RCC 7860 (cell line): ENCODE measurements at regions not wholly inside any gene's neighbourhood (a gene's known extent, or its start where the extent isn't known, plus 50 kb on each side); places are given as distances from the start of the nearest gene placed in this dataset.
"Not testable (repeated sequence)": the region's sequence is repeated elsewhere in the genome, so short reads cannot be mapped to it uniquely, and the experiment has no call there.

ENCODE experiments used
- DNase-seq: peaks from one replicate; pipeline ENCODE4 v3.0.0-alpha.2; 2015; ENCODE audit warnings: low spot score
- FAIRE-seq: peaks from 2 replicates; lab custom pipeline; 2012; peaks lifted over from hg19 to GRCh38; lab: Jason Lieb, UNC

GRCh38 chrX:65888150-65888549 is 151.7 kb downstream of the VSIG4 start:
- not testable (repeated sequence) for FAIRE-seq, DNase-seq

GRCh38 chrX:65883556-65883955 is 156.3 kb downstream of the VSIG4 start:
- no peak for DNase-seq
- FAIRE-seq = no peak

GRCh38 chrX:65879977-65880799 is 159.7 kb downstream of the VSIG4 start:
- FAIRE-seq (no peak), DNase-seq (no peak)

DNA sequence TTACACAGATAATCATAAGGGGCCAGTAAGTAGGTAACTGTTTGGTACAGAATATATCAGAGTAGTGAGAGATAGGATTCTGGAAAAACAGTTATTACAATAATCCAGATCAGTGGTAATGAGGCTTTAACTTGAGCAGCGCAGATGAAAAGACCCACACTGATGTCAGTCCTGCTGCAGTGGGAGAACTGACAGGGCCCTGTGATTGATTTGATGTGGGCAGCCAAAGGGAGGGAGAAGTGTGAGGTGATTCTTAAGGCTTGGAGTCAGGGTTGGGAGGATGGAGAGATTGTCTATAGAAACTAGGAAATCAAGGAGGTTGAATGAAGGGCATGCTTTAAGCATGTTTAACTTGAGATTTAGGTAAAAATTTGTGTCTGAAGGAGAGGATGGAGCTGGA is 161.4 kb downstream of the VSIG4 start:
- no peak for FAIRE-seq
- no peak for DNase-seq

GRCh38 chrX:65877953-65878352 is 161.9 kb downstream of the VSIG4 start:
- no peak for FAIRE-seq
- no peak for DNase-seq

DNA sequence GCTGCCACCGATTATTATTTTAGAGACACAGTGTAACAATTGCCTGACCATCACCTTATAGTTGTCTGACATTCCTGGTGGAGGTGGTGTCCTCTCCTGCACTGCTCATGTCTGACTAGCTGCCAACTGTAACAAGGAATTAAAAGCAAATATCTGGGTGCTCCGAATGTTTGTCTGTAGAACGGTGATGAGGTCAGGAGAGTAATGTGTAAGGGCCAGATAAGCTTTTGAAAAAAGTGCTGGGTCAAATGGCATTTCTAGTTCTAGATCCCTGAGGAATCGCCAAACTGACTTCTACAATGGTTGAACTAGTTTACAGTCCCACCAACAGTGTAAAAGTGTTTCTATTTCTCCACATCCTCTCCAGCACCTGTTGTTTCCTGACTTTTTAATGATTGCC is 164.3 kb downstream of the VSIG4 start:
- FAIRE-seq, DNase-seq: not testable (repeated sequence)

DNA sequence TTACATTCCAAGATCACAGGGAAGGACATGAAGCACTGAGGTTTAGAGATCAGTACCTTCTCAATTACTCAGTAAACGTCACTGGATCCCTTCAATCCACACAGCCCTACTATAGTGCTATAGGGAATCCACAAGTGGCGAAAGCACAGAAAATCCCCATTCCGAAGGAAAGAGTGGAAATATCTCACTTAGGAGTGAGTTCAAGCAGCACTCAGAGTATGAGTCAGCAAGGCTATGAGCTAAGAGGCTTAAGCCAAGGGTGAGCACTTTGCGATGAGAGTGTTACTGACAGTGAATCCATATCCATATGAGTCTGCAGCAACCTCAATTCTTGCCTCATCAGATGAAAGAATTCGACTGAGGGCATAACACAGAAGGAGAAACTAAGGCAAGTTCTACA is 165.1 kb downstream of the VSIG4 start:
- DNase-seq (no peak), FAIRE-seq (no peak)

GRCh38 chrX:65874110-65874509 is 165.8 kb downstream of the VSIG4 start:
- no peak for DNase-seq
- no peak for FAIRE-seq

DNA sequence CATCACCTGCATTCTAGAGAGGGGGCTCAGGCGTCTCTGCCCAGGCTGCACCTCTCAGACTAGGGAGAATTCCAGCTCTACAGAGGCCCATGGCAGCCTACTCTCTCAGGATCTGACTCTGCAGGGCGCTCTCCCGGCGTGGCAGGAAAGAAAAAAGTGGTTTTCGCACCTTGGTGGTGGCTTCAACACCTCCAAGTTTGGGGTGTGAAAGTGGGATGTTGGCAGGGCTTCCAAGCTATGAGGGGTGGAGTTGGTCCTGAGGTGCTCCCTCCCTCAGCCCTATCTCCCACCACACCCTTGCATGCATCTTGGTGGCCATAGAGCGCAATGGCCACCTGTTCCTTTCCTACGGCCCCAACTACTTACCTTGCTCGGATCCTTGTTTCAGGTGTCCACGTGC is 166.5 kb downstream of the VSIG4 start:
- FAIRE-seq (no peak), DNase-seq (no peak)

- DNase-seq (peak; percentile 28), FAIRE-seq (no peak)
Measured at GRCh38 chrX:65871671-65872311, 168.1 kb downstream of the VSIG4 start.

DNA sequence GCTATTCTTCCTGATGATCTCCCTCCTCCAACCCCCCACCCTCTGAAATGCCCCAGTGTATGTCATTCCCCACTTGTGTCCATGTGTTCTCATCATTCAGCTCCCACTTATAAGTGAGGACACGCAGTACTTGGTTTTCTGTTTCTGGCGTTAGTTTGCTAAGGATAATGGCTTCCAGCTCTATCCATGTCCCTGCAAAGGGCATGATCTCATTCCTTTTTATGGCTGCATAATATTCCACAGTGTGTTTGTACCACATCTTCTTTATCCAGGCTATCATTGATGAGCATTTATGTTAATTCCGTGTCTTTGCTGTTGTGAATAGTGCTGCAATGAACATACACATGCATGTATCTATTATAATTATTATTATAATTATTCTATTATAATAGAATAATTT is 169.3 kb downstream of the VSIG4 start:
- FAIRE-seq, DNase-seq: not testable (repeated sequence)

DNA sequence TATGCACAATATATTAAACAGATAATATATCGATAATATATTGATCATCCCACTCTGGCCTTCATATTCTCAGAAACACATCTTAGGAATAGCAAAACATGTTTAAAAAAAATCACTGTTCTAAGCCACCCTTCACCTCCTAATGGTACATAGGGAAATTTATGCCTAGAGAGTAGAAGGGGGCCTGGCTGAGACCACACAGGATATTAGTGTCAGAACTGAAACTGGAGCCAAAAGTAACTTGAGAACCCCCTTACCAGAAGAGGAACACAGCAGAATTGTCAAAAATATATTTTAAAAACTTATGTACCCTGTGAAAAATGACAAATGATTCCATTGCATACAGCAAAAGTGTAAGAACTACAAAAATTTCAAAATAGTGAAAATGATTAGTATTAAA is 173.1 kb downstream of the VSIG4 start:
- no peak for DNase-seq
- no peak for FAIRE-seq

DNA sequence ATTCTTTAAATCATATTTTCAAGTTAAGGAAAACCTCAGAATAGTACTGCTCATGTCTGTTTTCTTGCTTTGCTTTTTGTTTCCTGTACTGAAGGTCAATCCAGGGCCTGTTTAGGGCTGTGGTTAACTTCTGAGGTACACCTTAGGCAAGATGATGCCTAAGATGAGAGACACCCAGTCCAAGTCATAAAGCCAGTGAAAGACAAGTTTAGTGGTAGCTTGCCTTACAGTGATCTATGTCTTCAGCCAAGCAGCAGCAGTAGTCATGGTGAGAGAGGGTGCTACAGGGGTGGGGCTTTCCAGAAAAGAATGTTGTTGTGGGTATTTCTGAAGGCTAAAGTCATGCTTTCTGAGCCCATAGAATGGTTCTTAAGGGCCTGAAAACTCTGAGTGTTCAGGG is 173.7 kb downstream of the VSIG4 start:
- FAIRE-seq (no peak), DNase-seq (no peak)

DNA sequence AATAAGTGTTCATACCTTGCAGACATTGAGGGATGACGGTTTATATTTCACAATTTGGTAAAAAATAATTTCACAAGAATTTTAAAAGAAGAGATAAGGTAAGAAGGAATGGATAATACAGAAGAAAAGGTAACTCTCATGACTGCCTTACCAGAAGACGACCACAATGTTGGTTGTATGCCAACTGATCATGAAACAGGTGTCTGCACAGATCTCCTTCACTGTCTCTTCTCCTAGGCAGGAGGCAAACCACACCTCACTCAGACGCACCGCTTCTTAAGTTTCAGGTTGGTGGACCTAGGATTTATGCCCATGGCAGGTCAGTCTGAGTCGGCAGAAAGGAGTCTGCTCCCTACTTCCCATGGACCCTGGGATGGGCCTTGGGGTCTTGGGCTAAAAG is 177.2 kb downstream of the VSIG4 start:
- FAIRE-seq (no peak), DNase-seq (no peak)

DNA sequence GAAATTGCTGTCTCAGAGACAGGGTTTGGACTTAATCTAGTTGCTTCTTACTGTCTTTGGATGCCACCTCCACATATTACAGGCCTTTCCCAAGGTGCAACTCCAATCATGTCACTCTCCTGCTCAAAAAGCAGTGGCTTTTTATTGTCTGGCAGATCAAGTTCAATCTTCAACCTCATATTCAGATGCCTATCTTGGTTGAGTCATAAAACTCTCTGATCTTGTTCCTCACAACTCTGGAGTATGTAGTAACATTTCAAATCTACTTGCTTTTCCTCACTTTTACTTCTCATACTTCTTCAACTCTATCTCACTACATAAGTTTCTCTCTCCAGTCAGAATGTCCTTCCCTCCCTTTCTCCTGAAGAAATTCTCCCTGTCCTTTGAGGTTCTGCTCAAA is 180.6 kb downstream of the VSIG4 start:
- FAIRE-seq = no peak

GRCh38 chrX:65854437-65854836 is 185.4 kb downstream of the VSIG4 start:
- FAIRE-seq = not testable (repeated sequence)

More for the DNA sequence above, 180.6 kb downstream of the VSIG4 start:
- no peak for DNase-seq

DNA sequence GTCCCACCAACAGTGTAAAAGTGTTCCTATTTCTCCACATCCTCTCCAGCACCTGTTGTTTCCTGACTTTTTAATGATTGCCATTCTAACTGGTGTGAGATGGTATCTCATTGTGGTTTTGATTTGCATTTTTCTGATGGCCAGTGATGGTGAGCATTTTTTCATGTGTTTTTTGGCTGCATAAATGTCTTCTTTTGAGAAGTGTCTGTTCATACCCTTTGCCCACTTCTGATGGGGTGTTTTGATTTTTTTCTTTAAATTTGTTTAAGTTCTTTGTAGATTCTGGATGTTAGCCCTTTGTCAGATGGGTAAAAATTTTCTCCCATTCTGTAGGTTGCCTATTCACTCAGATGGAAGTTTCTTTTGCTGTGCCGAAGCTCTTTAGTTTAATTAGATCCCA is 183.9 kb downstream of the MSN start:
- DNase-seq, FAIRE-seq: not testable (repeated sequence)

More at GRCh38 chrX:65854437-65854836, 185.4 kb downstream of the VSIG4 start:
- not testable (repeated sequence) for DNase-seq

GRCh38 chrX:65850821-65851220 is 183.4 kb downstream of the MSN start:
- not testable (repeated sequence) for DNase-seq, FAIRE-seq

DNA sequence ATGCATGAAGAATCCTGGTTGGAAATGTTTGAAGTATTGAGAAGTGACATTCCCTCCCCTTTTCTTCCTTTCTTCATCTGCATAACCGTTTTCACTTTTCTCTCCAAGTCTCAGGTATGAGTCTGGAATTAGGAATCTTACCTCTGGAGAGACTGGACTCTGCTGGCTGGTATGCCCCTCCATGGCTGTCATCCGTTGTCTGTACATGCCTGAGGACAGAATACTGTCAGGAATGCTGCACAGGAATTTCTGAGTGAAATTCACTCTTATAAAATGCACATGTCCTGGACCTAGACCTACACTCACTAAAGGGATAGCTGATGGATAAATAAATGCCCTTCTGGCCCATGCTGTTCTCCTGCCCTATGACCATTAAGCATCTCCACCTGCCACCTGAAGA is 179.5 kb downstream of the MSN start:
- FAIRE-seq (no peak), DNase-seq (no peak)

- FAIRE-seq = no peak
Measured at GRCh38 chrX:65841263-65841662, 173.8 kb downstream of the MSN start.

DNA sequence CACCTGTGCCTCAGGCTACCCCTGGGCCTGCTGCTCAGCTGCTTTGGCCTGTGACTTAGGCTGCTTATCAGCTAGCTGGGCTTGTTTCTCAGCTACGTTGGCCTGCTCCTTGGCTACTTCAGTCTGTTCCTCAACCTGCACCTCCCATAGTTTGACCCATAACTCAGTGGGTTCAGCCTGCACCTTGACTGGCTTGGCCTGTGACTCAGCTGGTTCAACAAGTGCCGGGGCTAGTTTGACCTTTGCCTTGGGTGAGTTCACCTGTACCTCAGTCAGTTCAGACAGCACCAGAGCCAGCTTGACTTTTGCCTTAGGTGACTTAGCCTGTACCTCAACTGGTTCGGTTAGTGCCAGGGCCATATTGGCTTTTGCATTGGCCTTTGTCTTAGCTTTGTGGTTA is 171.2 kb downstream of the MSN start:
- no peak for FAIRE-seq
- DNase-seq = no peak

More at GRCh38 chrX:65841263-65841662, 173.8 kb downstream of the MSN start:
- no peak for DNase-seq

DNA sequence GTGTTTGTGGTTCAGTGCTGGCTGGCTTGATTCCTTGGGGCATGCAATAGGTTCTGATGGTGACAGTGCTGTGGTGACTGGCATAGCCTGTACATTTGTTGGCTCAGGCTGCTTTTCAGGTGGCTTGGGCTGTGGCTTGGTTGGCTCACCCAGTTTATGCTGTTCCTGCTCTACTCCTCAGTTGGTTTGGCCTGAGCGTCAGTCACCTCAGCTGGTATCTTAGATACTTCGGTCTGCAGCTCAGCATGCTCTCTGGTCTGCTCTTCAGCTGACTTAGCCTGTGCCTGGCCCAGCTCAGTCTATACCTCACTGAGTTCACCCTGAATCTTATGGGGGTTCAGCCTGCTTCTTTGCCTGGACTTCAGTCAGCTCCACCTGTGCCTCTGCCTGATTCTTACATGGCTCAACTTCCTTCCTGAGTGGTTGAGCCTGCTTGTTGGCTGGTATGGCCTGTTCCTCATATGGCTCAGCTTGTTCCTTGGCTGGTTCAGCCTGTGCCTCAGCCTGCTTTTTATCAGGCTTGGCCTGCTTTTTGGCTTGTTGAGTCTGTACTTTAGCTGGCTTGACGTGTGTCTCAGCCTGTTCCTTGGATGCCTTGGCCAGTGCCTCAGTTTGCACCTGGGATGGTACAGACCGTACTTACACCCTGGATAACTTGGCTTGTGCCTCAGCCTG is 170.6 kb downstream of the MSN start:
- no peak for FAIRE-seq
- no peak for DNase-seq
